ENCODE measurements at regions not wholly inside any gene's neighbourhood (a gene's known extent, or its start where the extent isn't known, plus 50 kb on each side); places are given as distances from the start of the nearest gene placed in this dataset.

DNA sequence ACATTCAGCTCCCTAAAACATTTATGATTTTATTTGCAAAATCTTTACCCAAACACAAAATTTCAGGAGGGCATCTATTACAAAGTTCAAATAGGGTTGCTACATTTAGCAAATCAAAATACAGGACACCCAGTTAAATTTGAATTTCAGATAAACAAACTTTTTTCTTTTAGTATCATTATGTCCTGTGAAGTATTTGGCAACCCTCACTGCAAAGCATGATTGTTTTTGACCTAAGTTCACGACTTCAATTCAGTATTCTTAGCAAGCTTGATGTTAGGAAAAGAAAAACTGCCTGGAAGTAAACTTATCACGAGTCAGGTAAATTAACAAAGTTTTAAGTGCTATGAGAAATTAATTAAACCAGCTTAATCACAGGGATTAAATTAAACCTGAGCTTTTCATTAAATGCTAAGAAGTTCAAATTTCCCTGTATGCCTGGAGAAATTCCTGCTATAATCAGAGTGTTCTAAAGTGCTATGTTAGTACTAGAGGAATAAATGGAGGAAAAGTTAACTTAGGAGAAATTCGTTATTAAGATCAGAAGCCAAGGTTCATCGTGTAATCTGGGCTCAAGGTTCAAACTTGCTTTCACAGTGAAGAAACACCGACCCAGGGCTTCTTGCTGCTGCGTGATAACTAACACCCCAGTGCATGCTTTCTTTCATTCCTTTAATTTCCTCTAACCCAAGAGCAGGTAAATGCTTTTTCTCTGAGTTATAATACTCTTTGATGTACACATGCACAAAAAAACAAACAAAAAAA, 298.1 kb downstream of the FOXO1 start:
- no peak for DNase-seq (ENCODE audit: low read depth)

- no peak for DNase-seq (ENCODE audit: low read depth)
These were observed 295.8 kb downstream of the FOXO1 start for GRCh38 chr13:40370661-40371060.

DNA sequence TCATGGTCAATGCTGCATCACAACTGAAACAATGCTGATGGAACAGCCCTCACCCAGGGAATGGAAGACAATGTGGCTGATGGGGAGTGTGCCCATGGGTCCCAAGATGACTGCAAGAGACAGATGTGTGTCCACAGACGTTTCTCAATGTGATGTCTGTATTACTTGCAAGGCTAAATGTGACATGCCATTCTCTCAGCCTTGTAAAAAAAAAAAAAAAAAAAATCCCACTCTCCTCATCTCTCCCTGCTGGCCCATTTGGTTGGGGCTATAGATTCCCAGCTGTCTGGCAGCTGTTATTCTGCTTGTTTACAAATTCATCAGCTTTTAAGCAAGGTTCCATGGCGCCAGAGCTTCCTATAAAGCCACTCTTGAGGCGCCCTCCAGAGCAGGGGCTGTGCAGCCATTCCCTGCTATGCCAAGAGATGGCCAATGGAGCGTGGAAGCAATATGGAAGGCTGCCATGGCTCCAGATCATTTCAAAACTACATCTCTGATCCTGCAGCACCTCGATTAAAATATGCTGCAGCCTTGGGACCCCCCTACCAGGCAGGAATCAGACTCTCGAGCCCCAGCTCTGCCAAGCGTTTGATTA, 294.8 kb downstream of the FOXO1 start:
- no peak for DNase-seq (ENCODE audit: low read depth)

DNA sequence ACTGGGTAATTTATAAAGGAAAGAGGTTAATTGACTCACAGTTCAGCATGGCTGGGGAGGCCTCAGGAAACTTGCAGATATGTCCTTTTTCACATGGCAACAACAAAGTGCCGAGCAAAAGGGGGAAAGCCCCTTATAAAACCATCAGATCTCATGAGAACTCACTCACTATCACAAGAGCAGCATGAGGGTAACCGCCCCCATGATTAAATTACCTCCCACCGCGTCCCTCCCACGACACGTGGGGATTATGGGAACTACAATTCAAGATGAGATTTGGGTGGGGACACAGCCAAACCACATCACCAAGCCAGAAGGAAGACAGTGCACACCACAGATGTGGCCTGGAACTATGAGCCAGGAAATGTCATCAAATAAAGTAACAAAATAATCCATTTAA, 292.8 kb downstream of the FOXO1 start:
- DNase-seq (ENCODE audit: low read depth) = peak; percentile 35

DNA sequence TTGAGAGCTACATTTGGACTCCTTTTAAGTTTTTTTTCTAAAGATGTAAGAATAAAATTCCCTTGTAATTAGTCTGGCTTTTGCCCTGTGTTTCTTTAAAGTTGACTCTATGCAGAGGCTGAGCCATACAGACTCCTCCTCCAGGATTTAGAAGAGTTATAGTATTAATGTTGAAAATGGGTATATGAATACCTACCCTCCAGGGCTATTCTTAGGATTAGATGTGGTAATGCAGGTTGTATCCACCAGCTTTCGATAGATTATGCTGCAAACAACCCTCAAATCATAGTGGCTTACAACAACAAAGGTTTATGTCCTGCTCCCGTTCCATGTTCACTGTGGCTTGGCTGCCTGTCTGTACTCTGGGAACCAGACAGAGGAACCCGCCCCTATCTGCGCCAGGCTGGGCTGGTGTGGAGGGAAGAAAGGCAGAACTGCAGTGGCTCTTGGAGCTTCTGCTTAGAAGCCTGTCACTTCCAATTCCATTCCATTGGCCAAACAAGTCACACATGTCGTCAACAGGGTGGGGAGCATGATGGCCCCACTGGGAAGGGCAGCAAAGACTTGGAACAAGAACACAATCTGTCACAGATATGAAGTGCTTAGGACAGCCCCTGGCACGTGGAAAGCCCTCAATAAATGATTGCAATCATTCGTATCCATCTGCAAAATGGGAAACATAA, 290.8 kb downstream of the FOXO1 start:
- no peak for DNase-seq (ENCODE audit: low read depth)

DNA sequence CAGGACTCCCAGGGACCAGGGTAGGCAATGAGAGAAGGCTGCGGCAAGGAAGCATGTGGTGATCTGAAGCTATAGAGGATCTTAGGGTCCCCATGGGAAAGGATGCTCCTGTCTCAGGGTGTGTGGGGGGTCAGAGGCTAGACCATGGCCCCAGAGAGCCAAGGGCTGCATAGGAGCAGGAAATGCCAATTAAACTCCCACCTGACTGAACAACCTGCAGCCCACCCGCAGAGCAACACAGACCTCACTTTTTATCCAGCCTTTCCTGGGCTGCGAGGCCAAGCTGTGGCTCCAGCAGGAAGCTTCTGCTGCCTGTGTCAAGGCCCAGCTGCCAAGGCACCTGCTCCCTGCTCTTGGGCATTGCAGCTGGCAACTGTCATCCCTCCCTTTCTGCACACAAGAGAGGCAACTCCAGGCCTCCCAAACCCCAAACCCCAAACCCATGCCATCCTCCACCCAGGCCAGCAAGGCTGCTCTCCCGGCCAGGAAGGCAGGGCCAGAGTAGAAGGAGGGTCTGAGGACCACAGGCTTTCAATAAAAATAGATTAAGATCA, 290.1 kb downstream of the FOXO1 start:
- no peak for DNase-seq (ENCODE audit: low read depth)

GRCh38 chr13:40376867-40377535, 289.4 kb downstream of the FOXO1 start:
- DNase-seq (ENCODE audit: low read depth) = no peak

GRCh38 chr13:40377783-40378182, 288.7 kb downstream of the FOXO1 start:
- peak; percentile 17 for DNase-seq (ENCODE audit: low read depth)

DNA sequence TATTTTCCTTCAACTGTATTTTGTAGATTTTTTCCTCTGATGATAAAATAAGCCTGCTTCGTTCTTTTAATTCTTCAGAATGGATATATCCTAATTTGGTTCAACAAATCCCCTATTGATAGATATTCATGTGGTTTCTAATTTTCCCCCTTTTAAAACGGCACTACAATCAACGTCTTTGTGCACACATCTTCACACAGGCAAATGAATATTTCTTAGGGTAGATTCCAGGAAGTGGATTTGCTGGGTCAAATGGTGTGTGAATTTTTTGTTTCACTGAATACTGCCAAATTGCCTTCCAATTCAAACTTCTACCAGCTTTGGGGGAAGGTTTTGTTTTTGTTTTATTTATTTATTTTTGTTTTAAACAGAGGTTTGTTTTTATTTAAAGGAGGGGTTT, 287.2 kb downstream of the FOXO1 start:
- no peak for DNase-seq (ENCODE audit: low read depth)

GRCh38 chr13:40379794-40380578, 286.5 kb downstream of the FOXO1 start:
- no peak for DNase-seq (ENCODE audit: low read depth)

DNA sequence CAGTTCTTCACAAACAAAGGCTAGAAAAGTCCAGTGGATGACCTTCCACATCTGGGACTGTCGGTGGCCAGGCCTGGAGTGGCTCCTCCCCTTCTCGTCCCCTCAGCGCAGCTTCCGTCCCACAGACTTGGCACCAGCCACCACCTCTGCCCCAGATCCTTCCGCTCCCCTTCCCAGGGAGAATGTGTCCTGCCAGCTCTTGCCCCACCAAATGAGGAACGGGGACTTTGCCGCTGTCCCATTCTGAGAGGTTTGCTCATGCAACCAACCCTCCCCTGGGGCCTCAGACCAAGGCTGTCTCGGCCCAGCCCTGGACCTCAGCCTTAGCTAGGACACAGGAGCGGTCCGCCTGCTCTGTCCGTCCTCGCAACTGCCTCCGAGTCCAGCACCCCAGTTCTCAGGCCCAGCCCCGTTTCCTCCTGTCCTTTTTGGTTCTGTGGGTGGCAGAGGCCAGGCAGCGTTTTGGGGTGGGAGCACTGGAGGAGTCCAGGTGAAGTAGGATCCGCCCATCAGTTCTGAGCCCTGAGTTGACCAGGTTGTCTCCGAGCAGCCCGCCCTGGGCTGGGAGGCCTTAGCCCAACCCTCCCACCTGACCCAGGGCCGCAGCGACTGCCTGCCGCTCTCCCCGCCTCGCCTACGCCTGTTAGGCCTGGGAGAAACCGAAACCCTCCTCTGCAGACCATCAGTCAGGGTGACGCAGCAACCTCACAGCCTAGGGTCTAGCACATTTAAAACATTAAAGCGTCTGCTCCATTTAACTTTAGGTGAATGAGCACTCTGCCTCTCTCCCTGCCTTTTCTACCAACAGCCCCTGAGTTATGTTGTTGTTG, 284.3 kb downstream of the FOXO1 start:
- DNase-seq (ENCODE audit: low read depth) = no peak

DNA sequence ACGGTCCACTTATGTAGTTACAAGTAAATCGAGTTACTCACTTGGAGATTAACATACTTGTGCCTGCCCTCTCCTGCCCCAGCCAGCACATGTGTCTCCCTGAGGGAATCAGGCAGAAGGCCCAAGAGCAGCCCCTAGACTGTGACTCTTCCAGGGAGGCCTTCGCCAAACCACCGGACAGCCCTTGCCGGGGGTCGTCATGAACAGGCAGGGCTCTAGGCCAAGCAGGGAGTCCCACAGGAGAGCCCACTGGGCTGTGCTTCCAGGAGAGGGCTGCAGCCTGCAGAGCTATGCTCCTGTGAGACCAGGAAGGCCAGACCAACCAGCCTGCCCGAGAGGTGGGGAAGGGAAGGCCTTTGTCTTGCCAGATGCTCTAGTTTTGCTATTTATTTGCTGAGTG, 283.3 kb downstream of the FOXO1 start:
- no peak for DNase-seq (ENCODE audit: low read depth)

DNA sequence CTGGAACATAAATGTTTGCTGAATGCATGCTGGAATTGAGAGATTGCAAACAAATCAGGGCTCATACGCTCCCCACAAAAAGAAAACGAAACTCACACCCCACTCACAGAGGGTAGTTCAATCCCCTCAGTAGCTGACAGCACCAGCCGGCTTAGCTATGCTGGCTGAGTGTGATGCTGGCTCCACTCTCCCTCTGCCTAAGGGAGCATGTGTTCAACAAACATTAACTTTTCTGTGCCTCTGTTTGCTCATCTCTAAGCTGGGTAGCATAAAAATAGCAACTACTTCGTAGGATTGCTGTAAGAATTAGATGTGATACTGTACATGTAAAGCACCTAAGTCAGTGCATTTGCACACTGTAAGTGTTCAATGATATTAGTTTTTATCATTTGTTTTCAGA, 282.6 kb downstream of the FOXO1 start:
- DNase-seq (ENCODE audit: low read depth) = no peak

DNA sequence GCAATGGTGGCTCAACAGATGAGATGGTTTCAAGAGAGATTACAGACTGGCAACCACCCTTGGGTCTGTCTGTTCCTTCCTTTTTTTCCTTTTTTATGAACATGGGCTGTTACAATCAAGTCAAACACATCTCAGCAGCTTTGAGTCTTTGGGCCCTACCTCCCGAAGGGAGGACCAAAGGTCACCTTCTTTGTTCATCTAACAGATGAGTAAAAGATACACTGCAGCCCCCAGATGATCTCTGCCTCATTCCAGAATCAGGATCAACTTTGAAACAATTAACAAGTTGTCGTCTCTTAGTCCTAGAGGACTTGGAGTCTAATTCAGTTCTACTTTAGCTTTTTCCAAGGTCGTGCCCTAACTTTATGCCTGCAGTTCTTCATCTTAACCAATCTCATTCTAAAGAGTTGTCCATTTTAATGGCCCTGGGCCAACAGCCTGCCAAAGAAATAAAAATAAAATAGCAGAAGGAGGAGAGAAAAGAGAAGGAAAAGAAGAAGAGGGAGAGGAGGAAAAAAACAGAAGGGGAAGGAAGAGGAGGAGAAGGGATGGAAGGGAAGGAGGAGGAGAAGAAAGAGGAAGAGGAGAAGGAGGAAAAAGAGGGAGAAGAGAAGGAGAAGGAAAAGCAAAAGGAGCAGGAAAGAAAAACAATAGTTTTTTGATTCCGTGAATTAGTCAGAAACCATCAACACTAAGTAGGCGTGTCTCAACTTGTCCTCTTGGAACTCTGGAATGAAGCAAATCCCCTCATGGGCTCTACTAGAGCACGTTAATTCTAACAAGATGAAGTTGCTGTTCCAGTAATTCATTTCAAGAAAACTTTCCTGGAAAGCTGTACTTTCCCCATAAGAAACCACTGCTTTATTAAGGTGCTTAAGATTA, 281.2 kb downstream of the FOXO1 start:
- DNase-seq (ENCODE audit: low read depth) = no peak

DNA sequence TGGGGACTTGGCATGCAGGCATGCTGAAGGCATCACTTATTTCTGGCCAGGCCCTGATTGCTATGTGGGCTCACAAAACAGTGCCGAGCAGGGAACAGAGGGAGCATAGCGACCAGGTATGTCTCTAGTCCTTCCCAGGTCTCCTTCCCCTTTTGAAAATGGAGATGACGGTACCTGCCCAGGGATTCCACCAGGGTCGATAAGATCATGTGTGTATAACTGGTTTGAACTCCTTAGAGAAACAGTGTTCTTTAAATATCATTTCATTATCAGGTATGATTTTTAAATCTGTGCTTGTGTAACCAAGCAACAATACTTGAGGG, 280.6 kb downstream of the FOXO1 start:
- no peak for DNase-seq (ENCODE audit: low read depth)

DNA sequence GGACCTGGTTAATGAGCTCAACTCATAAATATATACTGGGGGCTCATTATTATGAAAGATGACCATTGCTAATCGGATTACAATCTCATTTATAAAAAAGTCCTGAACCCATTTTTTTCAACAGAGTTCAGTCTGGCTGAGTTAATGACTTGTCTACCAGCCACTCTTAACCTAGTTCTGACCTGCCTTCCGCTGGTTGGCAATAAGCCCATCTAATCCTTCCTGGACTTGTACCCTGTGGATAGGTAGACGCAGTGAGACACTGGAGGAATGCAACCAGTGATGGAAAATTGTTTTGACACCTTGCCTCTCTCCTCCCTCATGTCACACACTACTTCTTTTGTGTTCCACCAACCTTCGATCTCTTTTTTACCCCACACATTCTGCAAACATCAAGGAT, 279.9 kb downstream of the FOXO1 start:
- no peak for DNase-seq (ENCODE audit: low read depth)

GRCh38 chr13:40387775-40388174, 278.7 kb downstream of the FOXO1 start:
- no peak for DNase-seq (ENCODE audit: low read depth)

- DNase-seq (ENCODE audit: low read depth) = peak; percentile 38
These were observed 277.8 kb downstream of the FOXO1 start for GRCh38 chr13:40388617-40389016.

DNA sequence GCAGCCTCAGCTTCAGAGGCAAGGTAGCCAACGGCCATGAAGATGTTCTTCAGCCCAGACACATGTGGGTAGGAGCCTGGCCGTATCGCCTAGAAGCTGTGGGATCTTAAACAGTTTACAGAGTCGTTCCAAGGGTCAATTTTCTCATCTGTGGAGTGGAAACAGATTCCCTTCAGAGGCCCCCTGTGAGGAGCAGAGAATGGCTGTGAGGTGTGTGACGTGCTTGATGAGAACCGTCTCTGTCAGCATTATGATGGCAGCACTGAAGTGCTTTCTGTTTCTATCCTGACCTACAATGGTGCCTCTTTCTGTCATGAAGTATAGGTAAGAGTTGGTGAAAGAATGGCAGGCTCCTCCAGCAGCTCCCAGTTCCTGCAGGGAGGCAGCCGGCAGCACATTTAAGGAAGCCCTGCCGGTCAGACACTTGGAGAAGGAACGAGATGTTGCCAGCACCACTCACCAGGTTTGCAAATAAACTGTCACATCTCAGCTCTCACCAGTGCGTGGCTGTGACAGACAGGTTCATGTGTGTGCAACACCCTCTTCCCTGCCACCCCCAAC, 277.3 kb downstream of the FOXO1 start:
- peak; percentile 12 for DNase-seq (ENCODE audit: low read depth)
